MCF 10A (cell line): ENCODE measurements at regions not wholly inside any gene's neighbourhood (a gene's known extent, or its start where the extent isn't known, plus 50 kb on each side); places are given as distances from the start of the nearest gene placed in this dataset.

ENCODE experiments used
- BruUV-seq: library from RNA; stranded (reverse); fragments of 400-500 nt; replicated peaks from 2 replicates; lab custom pipeline; 2021; lab: Mats Ljungman, UMichigan
- CTCF ChIA-PET: fragments of 300-600 bp; sonication (Branson Sonifier 250); formaldehyde crosslinking; extraction: SDS; loops from one replicate; lab custom pipeline; 2021; ENCODE audit warnings: antibody characterized with exemption, inconsistent platforms; lab: Yijun Ruan, JAX
- POLR2A ChIA-PET: fragments of 300-600, 350-650 bp; sonication (Branson Sonifier 250); formaldehyde crosslinking; extraction: SDS; loops from one replicate; lab custom pipeline; 2020; ENCODE audit warnings: antibody characterized with exemption, inconsistent platforms; lab: Yijun Ruan, JAX
- DNase-seq: peaks from one replicate; pipeline ENCODE4 v3.0.0-alpha.2; 2018; ENCODE audit not compliant: unreplicated experiment
- H3K27ac Mint-ChIP-seq: one replicate; pipeline ENCODE4 v1.8.0; 2022; ENCODE audit warnings: mild to moderate bottlenecking, low read depth, mixed read lengths; ENCODE audit not compliant: unreplicated experiment
- H3K27me3 Mint-ChIP-seq: one replicate; pipeline ENCODE4 v1.8.0; 2022; ENCODE audit warnings: mixed read lengths; ENCODE audit not compliant: insufficient read depth, unreplicated experiment
- H3K36me3 Mint-ChIP-seq: one replicate; pipeline ENCODE4 v1.8.0; 2022; ENCODE audit warnings: mild to moderate bottlenecking, moderate library complexity, mixed read lengths; ENCODE audit not compliant: insufficient read depth, unreplicated experiment
- H3K4me1 Mint-ChIP-seq: one replicate; pipeline ENCODE4 v1.8.0; 2022; ENCODE audit warnings: mixed read lengths; ENCODE audit not compliant: insufficient read depth, unreplicated experiment
- H3K4me3 Mint-ChIP-seq: one replicate; pipeline ENCODE4 v1.8.0; 2022; ENCODE audit warnings: mild to moderate bottlenecking, moderate library complexity, mixed read lengths; ENCODE audit not compliant: unreplicated experiment
- H3K9me3 Mint-ChIP-seq: one replicate; pipeline ENCODE4 v1.8.0; 2022; ENCODE audit warnings: mixed read lengths; ENCODE audit not compliant: unreplicated experiment
- CTCF ChIP-seq: fragments of 200-600 bp; IDR thresholded peaks from one replicate; pipeline ENCODE4 v1.8.0; 2022; ENCODE audit warnings: antibody characterized with exemption, mild to moderate bottlenecking; ENCODE audit not compliant: unreplicated experiment
- intact Hi-C: fragments of 100-400 bp; cut with micrococcal nuclease; formaldehyde crosslinking; loops from 2 replicates; pipeline ENCODE4 v1.14.1; 2022

- ChIA-PET POLR2A (interaction anchor here (1.1 kb wide), 1 partner anchor 42 kb away, joined by 3 read pairs; no protein-coding TSS in a partner anchor), CTCF (interaction anchor here (1.2 kb wide), 1 partner anchor 14 kb away, joined by 3 read pairs; no protein-coding TSS in a partner anchor)
- H3K4me3 Mint-ChIP-seq, result no peak overlapping the region
- H3K36me3 Mint-ChIP-seq, result no peaks in the 10 kb centered on the region
- peak; percentile 7 for TF ChIP-seq CTCF
- DNase-seq, result peak; percentile 26
- intact Hi-C loops, result no loop called here
- H3K27ac Mint-ChIP-seq, result no peak overlapping the region
- no TSS peak for BruUV-seq
- no peaks in the 10 kb centered on the region for H3K27me3 Mint-ChIP-seq
- H3K4me1 Mint-ChIP-seq, result peaks cover 11% of the 10 kb centered on the region
- no peaks in the 10 kb centered on the region for H3K9me3 Mint-ChIP-seq
These were observed 136.4 kb upstream of the PCDH9 start for GRCh38 chr13:67366533-67366932.

DNA sequence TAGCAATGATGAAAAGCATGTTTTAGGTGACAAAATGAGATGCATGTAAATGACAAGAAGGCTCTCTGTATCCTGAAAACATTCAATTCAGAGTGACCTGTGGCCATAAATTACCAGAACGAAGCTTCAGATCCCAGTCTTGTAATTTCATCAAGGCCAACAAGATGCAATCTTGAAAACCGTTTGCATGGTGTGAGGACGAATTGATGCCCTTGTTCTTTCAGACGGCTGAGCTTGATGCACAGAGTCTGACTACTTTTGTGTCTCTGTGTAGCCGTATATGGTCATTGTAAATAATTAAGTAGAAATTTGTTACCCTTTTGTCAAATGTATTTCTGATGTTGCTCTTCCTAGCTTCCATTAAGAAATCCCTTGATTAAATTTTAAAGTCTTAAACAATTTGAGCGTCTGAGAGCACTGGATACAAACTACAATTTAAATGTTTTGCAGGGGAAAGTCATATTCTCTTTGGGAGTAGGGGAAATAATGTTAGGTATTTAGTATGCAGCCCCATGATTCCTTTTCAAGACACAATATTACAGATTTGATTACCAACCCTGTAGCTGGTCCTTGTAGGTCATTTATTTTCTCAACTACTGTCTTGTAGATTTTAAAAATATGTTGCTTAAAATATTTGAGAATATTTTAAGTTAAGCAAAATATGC lies 125.8 kb upstream of the PCDH9 start:
- POLR2A ChIA-PET, result interaction anchor here (0.6 to 1.1 kb wide), 2 partner anchors 14 to 785 kb away, joined by 5 to 6 read pairs; no protein-coding TSS in a partner anchor
- BruUV-seq, result no TSS peak
- no peaks in the 10 kb centered on the region for H3K27me3 Mint-ChIP-seq
- H3K27ac Mint-ChIP-seq, result no peak overlapping the region
- DNase-seq, result no peak
- TF ChIP-seq CTCF, result no peak
- H3K9me3 Mint-ChIP-seq, result no peaks in the 10 kb centered on the region
- no peaks in the 10 kb centered on the region for H3K36me3 Mint-ChIP-seq
- H3K4me1 Mint-ChIP-seq, result peaks cover 17% of the 10 kb centered on the region
- CTCF ChIA-PET, result interaction anchor here (0.6 kb wide), 2 partner anchors 14 to 499 kb away, joined by 3 to 4 read pairs; no protein-coding TSS in a partner anchor
- intact Hi-C loops, result no loop called here
- H3K4me3 Mint-ChIP-seq, result no peak overlapping the region

DNA sequence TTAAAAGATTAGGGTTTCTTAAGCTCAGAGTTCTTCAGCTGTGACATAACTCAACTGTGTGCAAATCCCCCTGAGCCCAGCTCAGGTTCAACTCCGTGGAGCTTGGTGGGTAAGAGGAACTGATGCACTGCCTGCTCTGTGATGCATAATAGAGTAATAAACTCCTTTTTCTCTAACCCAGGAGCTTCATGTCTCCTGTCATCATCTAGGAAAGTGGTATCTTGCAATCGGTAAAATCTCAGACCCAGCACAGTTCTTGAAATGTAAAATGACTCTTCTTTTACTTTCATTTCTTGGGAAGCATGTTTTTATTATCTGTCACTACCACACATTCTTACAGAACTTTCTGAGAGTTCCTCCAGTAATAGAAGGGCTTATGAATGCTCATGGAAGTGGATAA lies 123.8 kb upstream of the PCDH9 start:
- Mint-ChIP-seq H3K27me3 (no peaks in the 10 kb centered on the region), H3K36me3 (no peaks in the 10 kb centered on the region), H3K4me1 (peaks cover 17% of the 10 kb centered on the region), H3K27ac (peak overlapping the region; percentile 60), H3K4me3 (peak overlapping the region; percentile 63), H3K9me3 (no peaks in the 10 kb centered on the region)
- ChIA-PET CTCF (interaction anchor here (1.9 kb wide), 1 partner anchor 62 kb away, joined by 7 read pairs; no protein-coding TSS in a partner anchor), POLR2A (interaction anchor here (0.6 to 1.7 kb wide), 5 partner anchors 15 to 774 kb away, joined by 3 to 9 read pairs (median 4); no protein-coding TSS in a partner anchor)
- intact Hi-C loops, result no loop called here
- TF ChIP-seq CTCF, result no peak
- no TSS peak for BruUV-seq
- DNase-seq, result peak; percentile 16

DNA sequence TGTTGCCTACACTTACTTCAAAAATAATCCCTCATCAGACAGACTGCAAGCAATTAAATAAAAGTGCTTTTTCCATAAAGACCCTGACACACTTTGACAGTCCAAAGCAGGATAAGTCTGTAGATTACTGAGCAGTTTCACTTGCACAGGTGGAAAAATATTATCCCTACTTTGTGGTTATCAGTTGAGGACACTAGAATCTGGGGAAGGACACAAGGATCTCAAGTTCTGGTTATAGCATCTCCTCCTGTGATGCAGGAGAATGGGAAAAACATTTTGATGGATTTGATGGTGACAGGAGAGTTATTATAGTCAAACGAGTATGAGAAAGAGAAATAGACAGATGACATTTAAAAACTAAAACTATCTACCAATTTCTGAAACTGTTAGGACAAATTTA lies 122.9 kb upstream of the PCDH9 start:
- Mint-ChIP-seq H3K4me3 (no peak overlapping the region), H3K4me1 (peaks cover 17% of the 10 kb centered on the region), H3K27me3 (no peaks in the 10 kb centered on the region), H3K9me3 (no peaks in the 10 kb centered on the region), H3K27ac (no peak overlapping the region), H3K36me3 (no peaks in the 10 kb centered on the region)
- POLR2A ChIA-PET, result interaction anchor here (1.7 kb wide), 1 partner anchor 16 kb away, joined by 9 read pairs; no protein-coding TSS in a partner anchor
- CTCF ChIA-PET, result interaction anchor here (1.9 kb wide), 1 partner anchor 63 kb away, joined by 7 read pairs; no protein-coding TSS in a partner anchor
- intact Hi-C loops, result no loop called here
- TF ChIP-seq CTCF, result no peak
- BruUV-seq, result no TSS peak
- DNase-seq, result no peak
